SK-N-SH (cell line): ENCODE measurements at regions not wholly inside any gene's neighbourhood (a gene's known extent, or its start where the extent isn't known, plus 50 kb on each side); places are given as distances from the start of the nearest gene placed in this dataset.
"Not testable (repeated sequence)": the region's sequence is repeated elsewhere in the genome, so short reads cannot be mapped to it uniquely, and the experiment has no call there.

Source experiments
- CTCF ChIP-seq: fragments of 200-600 bp; sonication (generic); IDR thresholded peaks from 2 replicates; pipeline ENCODE4 v1.6.1; 2017; ENCODE audit warnings: antibody characterized with exemption, mild to moderate bottlenecking, moderate library complexity
- EP300 ChIP-seq, 2 experiments: IDR thresholded peaks; 2 replicates each; pipeline versions ENCODE4 v1.4.0 to v1.6.1; 2012; ENCODE audit warnings: borderline replicate concordance in 1 of 2, low read depth in 1 of 2, low read length in 1 of 2
- FOXJ3 ChIP-seq: sonication (generic); formaldehyde crosslinking; IDR thresholded peaks from 2 replicates; pipeline ENCODE4 v1.5.1; 2020; ENCODE audit warnings: mild to moderate bottlenecking, missing genetic modification reagents
- IRF3 ChIP-seq: fragments of 150-350 bp; IDR thresholded peaks from 2 replicates; pipeline ENCODE4 v1.6.1; 2016; ENCODE audit warnings: mild to moderate bottlenecking, low read depth, low read length
- MAX ChIP-seq: IDR thresholded peaks from 2 replicates; pipeline ENCODE4 v1.4.0; 2012; ENCODE audit warnings: low read depth
- NRF1 ChIP-seq: IDR thresholded peaks from 2 replicates; pipeline ENCODE4 v1.6.1; 2012; ENCODE audit warnings: low read depth, mild to moderate bottlenecking, low read length
- PBX3 ChIP-seq: IDR thresholded peaks from 2 replicates; pipeline ENCODE4; 2012
- POLR2AphosphoS5 ChIP-seq: IDR thresholded peaks from 2 replicates; pipeline ENCODE4 v1.6.1; 2012; ENCODE audit warnings: low read depth, low read length
- RAD21 ChIP-seq: IDR thresholded peaks from 2 replicates; pipeline ENCODE4 v1.6.1; 2012; ENCODE audit warnings: mild to moderate bottlenecking, low read length
- RCOR1 ChIP-seq: fragments of 150-350 bp; IDR thresholded peaks from 2 replicates; pipeline ENCODE4 v1.6.1; 2017; ENCODE audit warnings: antibody characterized with exemption, low read length
- REST ChIP-seq: IDR thresholded peaks from 2 replicates; pipeline ENCODE4 v1.6.1; 2012; ENCODE audit warnings: mild to moderate bottlenecking, low read depth, low read length, moderate library complexity
- SMC3 ChIP-seq: IDR thresholded peaks from 2 replicates; pipeline ENCODE4 v1.6.1; 2012; ENCODE audit warnings: low read depth, low read length, improper control_type of control experiment
- YY1 ChIP-seq: IDR thresholded peaks from 2 replicates; pipeline ENCODE4 v1.4.0; 2012; ENCODE audit warnings: low read depth, mild to moderate bottlenecking
- ZBTB33 ChIP-seq: IDR thresholded peaks from 2 replicates; pipeline ENCODE4 v1.4.0; 2012; ENCODE audit warnings: low read depth, borderline replicate concordance

GRCh38 chr11:122401581-122401980, 253.9 kb upstream of the UBASH3B start:
- TF ChIP-seq RAD21; CTCF; NRF1; POLR2AphosphoS5; PBX3; IRF3; YY1; RCOR1; REST; MAX; FOXJ3 (CRISPR knock-in tag); EP300 (IDR thresholded peaks at IDR 0.05; ENCODE audit: borderline replicate concordance in 1 of 2, low read depth in 1 of 2, low read length in 1 of 2); SMC3; ZBTB33: not testable (repeated sequence)
